Panc1 (cell line): ENCODE measurements at regions not wholly inside any gene's neighbourhood (a gene's known extent, or its start where the extent isn't known, plus 50 kb on each side); places are given as distances from the start of the nearest gene placed in this dataset.

Source experiments
- ATAC-seq: fragments of 200-7000 bp; cut with Tn5 transposase; 2 replicates; pipeline ENCODE4 v1.9.1; 2020; ENCODE audit warnings: mild to moderate bottlenecking, moderate library complexity
- BruUV-seq: library from RNA; stranded (reverse); fragments of 400-500 nt; replicated peaks from 2 replicates; lab custom pipeline; 2021; lab: Mats Ljungman, UMichigan
- CTCF ChIA-PET: fragments of 300-600 bp; sonication (Branson Sonifier 250); formaldehyde crosslinking; loops from one replicate; lab custom pipeline; 2022; ENCODE audit warnings: antibody characterized with exemption; lab: Charles Lee
- POLR2A ChIA-PET: fragments of 300-600 bp; sonication (Branson Sonifier 250); formaldehyde crosslinking; loops from one replicate; lab custom pipeline; 2022; ENCODE audit warnings: antibody characterized with exemption; lab: Charles Lee
- DNase-seq: peaks from one replicate; pipeline ENCODE4 v3.0.0-alpha.2; 2010; ENCODE audit warnings: low read depth, low spot score
- H3K27ac ChIP-seq: 2 replicates; pipeline ENCODE4 v1.5.1; 2011; ENCODE audit warnings: mild to moderate bottlenecking, low read length, inconsistent platforms
- H3K27me3 ChIP-seq: fragments of 200-500 bp; sonication (Bioruptor generic); 2 replicates; pipeline ENCODE4 v1.6.0; 2014; ENCODE audit warnings: low read length, inconsistent platforms; ENCODE audit not compliant: control insufficient read depth, insufficient read depth
- H3K36me3 ChIP-seq: fragments of 200-500 bp; sonication (Bioruptor generic); 2 replicates; pipeline ENCODE4 v1.5.1; 2014; ENCODE audit warnings: inconsistent platforms, mild to moderate bottlenecking, low read length, moderate library complexity; ENCODE audit not compliant: control insufficient read depth, insufficient read depth
- H3K4me1 ChIP-seq: 2 replicates; pipeline ENCODE4 v1.5.1; 2011; ENCODE audit warnings: inconsistent platforms, mild to moderate bottlenecking, low read length, moderate library complexity; ENCODE audit not compliant: control insufficient read depth, insufficient read depth
- H3K4me3 ChIP-seq, 2 experiments: 2 replicates each; pipeline ENCODE4 v1.5.1; 2011 to 2012; ENCODE audit warnings: low read depth in 2 of 2, low read length in 2 of 2, mild to moderate bottlenecking in 2 of 2, inconsistent platforms in 1 of 2, moderate library complexity in 1 of 2
- H3K9me3 ChIP-seq: fragments of 200-500 bp; sonication (Bioruptor generic); 2 replicates; pipeline ENCODE4 v1.5.1; 2014; ENCODE audit warnings: low read depth, mild to moderate bottlenecking, inconsistent platforms, low read length, moderate library complexity; ENCODE audit not compliant: control insufficient read depth, insufficient read depth
- CTCF ChIP-seq: fragments of 450-650 bp; IDR thresholded peaks from 2 replicates; pipeline ENCODE4 v1.5.1; 2017; ENCODE audit warnings: mild to moderate bottlenecking
- POLR2AphosphoS5 ChIP-seq: IDR thresholded peaks from 2 replicates; pipeline ENCODE4 v1.6.1; 2012; ENCODE audit warnings: mild to moderate bottlenecking, low read depth, low read length, moderate library complexity
- SIN3A ChIP-seq: IDR thresholded peaks from 2 replicates; pipeline ENCODE4 v1.6.1; 2012; ENCODE audit warnings: low read depth, mild to moderate bottlenecking, low read length, moderate library complexity, borderline replicate concordance; ENCODE audit not compliant: insufficient read depth
- TCF7L2 ChIP-seq: IDR thresholded peaks from 2 replicates; pipeline ENCODE4 v1.6.1; 2011; ENCODE audit warnings: mild to moderate bottlenecking, low read depth, low read length, inconsistent platforms
- in situ Hi-C: cut with HindIII; loops from 2 replicates; pipeline ENCODE4 v1.10.0; 2016; ENCODE audit warnings: low sequenced_read_pairs, low pct_unique_long_range_greater_than_20kb
- intact Hi-C: fragments of 100-400 bp; cut with micrococcal nuclease; formaldehyde crosslinking; loops from one replicate; pipeline ENCODE4 v1.10.0; 2022; ENCODE audit not compliant: unreplicated experiment
- TF ChIP-seq, protein P1 (sequence below), 2 experiments: IDR thresholded peaks; 2 replicates each; pipeline ENCODE4 v1.6.1; 2011 to 2012; ENCODE audit warnings: low read depth in 2 of 2, control low read depth in 1 of 2, low read length in 1 of 2, mild to moderate bottlenecking in 1 of 2, moderate library complexity in 1 of 2; ENCODE audit not compliant: insufficient read depth in 1 of 2

GRCh38 chr2:118596620-118597019 lies 250.8 kb downstream of the EN1 start:
- no peak overlapping the region for H3K4me3 ChIP-seq
- no TSS peak for BruUV-seq
- CTCF ChIA-PET: no interaction called here
- no peak overlapping the region for H3K27ac ChIP-seq
- in situ Hi-C loops: no loop called here
- TF ChIP-seq, protein P1, sequence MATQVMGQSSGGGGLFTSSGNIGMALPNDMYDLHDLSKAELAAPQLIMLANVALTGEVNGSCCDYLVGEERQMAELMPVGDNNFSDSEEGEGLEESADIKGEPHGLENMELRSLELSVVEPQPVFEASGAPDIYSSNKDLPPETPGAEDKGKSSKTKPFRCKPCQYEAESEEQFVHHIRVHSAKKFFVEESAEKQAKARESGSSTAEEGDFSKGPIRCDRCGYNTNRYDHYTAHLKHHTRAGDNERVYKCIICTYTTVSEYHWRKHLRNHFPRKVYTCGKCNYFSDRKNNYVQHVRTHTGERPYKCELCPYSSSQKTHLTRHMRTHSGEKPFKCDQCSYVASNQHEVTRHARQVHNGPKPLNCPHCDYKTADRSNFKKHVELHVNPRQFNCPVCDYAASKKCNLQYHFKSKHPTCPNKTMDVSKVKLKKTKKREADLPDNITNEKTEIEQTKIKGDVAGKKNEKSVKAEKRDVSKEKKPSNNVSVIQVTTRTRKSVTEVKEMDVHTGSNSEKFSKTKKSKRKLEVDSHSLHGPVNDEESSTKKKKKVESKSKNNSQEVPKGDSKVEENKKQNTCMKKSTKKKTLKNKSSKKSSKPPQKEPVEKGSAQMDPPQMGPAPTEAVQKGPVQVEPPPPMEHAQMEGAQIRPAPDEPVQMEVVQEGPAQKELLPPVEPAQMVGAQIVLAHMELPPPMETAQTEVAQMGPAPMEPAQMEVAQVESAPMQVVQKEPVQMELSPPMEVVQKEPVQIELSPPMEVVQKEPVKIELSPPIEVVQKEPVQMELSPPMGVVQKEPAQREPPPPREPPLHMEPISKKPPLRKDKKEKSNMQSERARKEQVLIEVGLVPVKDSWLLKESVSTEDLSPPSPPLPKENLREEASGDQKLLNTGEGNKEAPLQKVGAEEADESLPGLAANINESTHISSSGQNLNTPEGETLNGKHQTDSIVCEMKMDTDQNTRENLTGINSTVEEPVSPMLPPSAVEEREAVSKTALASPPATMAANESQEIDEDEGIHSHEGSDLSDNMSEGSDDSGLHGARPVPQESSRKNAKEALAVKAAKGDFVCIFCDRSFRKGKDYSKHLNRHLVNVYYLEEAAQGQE (IDR thresholded peaks at IDR 0.05; ENCODE audit: insufficient read depth in 1 of 2, low read depth in 2 of 2, low read length in 1 of 2): no peak
- TF ChIP-seq CTCF (no peak), POLR2AphosphoS5 (no peak), TCF7L2 (no peak), SIN3A (no peak)
- no peaks in the 10 kb centered on the region for H3K36me3 ChIP-seq
- POLR2A ChIA-PET: no interaction called here
- DNase-seq: no peak
- intact Hi-C loops: no loop called here
- no peaks in the 10 kb centered on the region for H3K9me3 ChIP-seq
- ATAC-seq: no peak
- no peaks in the 10 kb centered on the region for H3K4me1 ChIP-seq
- 0 out of 2 replicates have a peak, but pooled peaks cover 3% of the 10 kb centered on the region for H3K27me3 ChIP-seq

GRCh38 chr2:118593257-118593656 lies 254.2 kb downstream of the EN1 start:
- no peaks in the 10 kb centered on the region for H3K36me3 ChIP-seq
- ATAC-seq (no peak), DNase-seq (no peak)
- no peak overlapping the region for H3K4me3 ChIP-seq
- no peaks in the 10 kb centered on the region for H3K4me1 ChIP-seq
- H3K27me3 ChIP-seq: peaks cover 3% of the 10 kb centered on the region; the same call in 1 of the 2 replicates
- ChIA-PET POLR2A (no interaction called here), CTCF (no interaction called here)
- no TSS peak for BruUV-seq
- intact Hi-C loops: no loop called here
- in situ Hi-C loops: no loop called here
- H3K9me3 ChIP-seq: no peaks in the 10 kb centered on the region
- H3K27ac ChIP-seq: no peak overlapping the region
- TF ChIP-seq SIN3A: no peak
- TF ChIP-seq TCF7L2: no peak
- TF ChIP-seq, protein P1 (IDR thresholded peaks at IDR 0.05; ENCODE audit: insufficient read depth in 1 of 2, low read depth in 2 of 2, low read length in 1 of 2): no peak
- no peak for TF ChIP-seq CTCF
- TF ChIP-seq POLR2AphosphoS5: no peak
